B cell (primary cell): ENCODE measurements at regions not wholly inside any gene's neighbourhood (a gene's known extent, or its start where the extent isn't known, plus 50 kb on each side); places are given as distances from the start of the nearest gene placed in this dataset.

Experiments used
- ATAC-seq: fragments of 200-7000 bp; cut with Tn5 transposase; one replicate; pipeline ENCODE4 v1.10.0; 2021; ENCODE audit warnings: low read depth, mild to moderate bottlenecking, moderate number of reproducible peaks, moderate library complexity
- CTCF ChIA-PET: fragments of 350-600 bp; sonication (Branson Sonifier 250); formaldehyde crosslinking; loops from one replicate; lab custom pipeline; 2021; ENCODE audit warnings: antibody characterized with exemption, inconsistent platforms; lab: Charles Lee
- POLR2A ChIA-PET: fragments of 350-600 bp; sonication (Branson Sonifier 250); formaldehyde crosslinking; loops from one replicate; lab custom pipeline; 2021; ENCODE audit warnings: antibody characterized with exemption; lab: Charles Lee
- DNase-seq: peaks from one replicate; pipeline ENCODE4 v3.0.0; 2013
- H2AFZ ChIP-seq: 2 replicates; pipeline ENCODE4 v1.6.1; 2012; ENCODE audit warnings: mild to moderate bottlenecking, low read depth, low read length; ENCODE audit not compliant: insufficient read depth, poor library complexity, severe bottlenecking
- H3K27ac ChIP-seq, 2 donors: 1 replicate in 1 of 2; 2 replicates in 1 of 2; pipeline ENCODE4 v1.5.1; 2012 to 2013; ENCODE audit warnings: low read length in 2 of 2, mild to moderate bottlenecking in 2 of 2, moderate library complexity in 1 of 2
- H3K27me3 ChIP-seq, 4 experiments: fragments of 200-600 bp in 1 of 4; sonication (generic) in 1 of 4; replicated peaks in 1 of 4; 1 replicate in 2 of 4; 2 replicates in 2 of 4; pipeline versions ENCODE4 v1.6.1 to v1.7.0; 2013 to 2016; ENCODE audit warnings: low read length in 3 of 4, mild to moderate bottlenecking in 2 of 4, mixed read lengths in 1 of 4, moderate library complexity in 1 of 4; ENCODE audit not compliant: insufficient read depth in 4 of 4, control insufficient read depth in 3 of 4; ENCODE audit errors: control extremely low read depth in 1 of 4
- H3K36me3 ChIP-seq, 2 experiments: replicated peaks in 1 of 2; 1 replicate in 1 of 2; 2 replicates in 1 of 2; pipeline versions ENCODE4 v1.6.1 to v1.7.1; 2013; ENCODE audit warnings: low read length in 1 of 2; ENCODE audit not compliant: insufficient read depth in 2 of 2, control insufficient read depth in 1 of 2; ENCODE audit errors: control extremely low read depth in 1 of 2, extremely low read depth in 1 of 2
- H3K4me1 ChIP-seq, 2 donors: fragments of 200-600 bp in 1 of 2; sonication (generic) in 1 of 2; 1 replicate in 1 of 2; 2 replicates in 1 of 2; pipeline versions ENCODE4 v1.5.1 to v1.6.1; 2013 to 2017; ENCODE audit warnings: low read length in 2 of 2; ENCODE audit not compliant: control insufficient read depth in 2 of 2, insufficient read depth in 2 of 2
- H3K4me2 ChIP-seq: replicated peaks from 2 replicates; pipeline ENCODE3; 2012; ENCODE audit warnings: mild to moderate bottlenecking, low read depth, low read length; ENCODE audit not compliant: poor library complexity, severe bottlenecking
- H3K4me3 ChIP-seq, 5 experiments: fragments of 200-600 bp in 1 of 5; sonication (generic) in 1 of 5; 1 replicate in 3 of 5; 2 replicates in 2 of 5; pipeline versions ENCODE4 v1.5.1 to v1.7.0; 2011 to 2016; ENCODE audit warnings: low read length in 4 of 5, mild to moderate bottlenecking in 4 of 5, low read depth in 2 of 5, control low read depth in 1 of 5, moderate library complexity in 1 of 5; ENCODE audit not compliant: insufficient read depth in 1 of 5; ENCODE audit errors: control extremely low read depth in 1 of 5, extremely low read depth in 1 of 5
- H3K79me2 ChIP-seq: fragments of 200-600 bp; sonication (generic); one replicate; pipeline ENCODE4 v1.6.0; 2016; ENCODE audit warnings: low read length; ENCODE audit not compliant: control insufficient read depth, insufficient read depth
- H3K9ac ChIP-seq: fragments of 200-600 bp; sonication (generic); 2 replicates; pipeline ENCODE4 v1.6.1; 2017; ENCODE audit warnings: mild to moderate bottlenecking, low read length, moderate library complexity
- H3K9me3 ChIP-seq, 3 donors: one replicate each; pipeline versions ENCODE4 v1.6.1 to v1.7.1; 2013; ENCODE audit warnings: low read length in 2 of 3; ENCODE audit not compliant: control insufficient read depth in 2 of 3, insufficient read depth in 1 of 3; ENCODE audit errors: control extremely low read depth in 1 of 3
- H4K20me1 ChIP-seq: 2 replicates; pipeline ENCODE4 v1.6.0; 2012; ENCODE audit warnings: mild to moderate bottlenecking, low read length; ENCODE audit not compliant: insufficient read depth, control insufficient read depth, poor library complexity, severe bottlenecking
- H3K27ac Mint-ChIP-seq: one replicate; pipeline ENCODE4 v1.8.0; 2021; ENCODE audit warnings: mixed read lengths
- H3K27me3 Mint-ChIP-seq: one replicate; pipeline ENCODE4 v1.8.0; 2021; ENCODE audit warnings: mixed read lengths
- H3K4me1 Mint-ChIP-seq: one replicate; pipeline ENCODE4 v1.8.0; 2021; ENCODE audit warnings: mixed read lengths
- H3K4me3 Mint-ChIP-seq: one replicate; pipeline ENCODE4 v1.8.0; 2021; ENCODE audit warnings: mixed read lengths
- H3K9me3 Mint-ChIP-seq: one replicate; pipeline ENCODE4 v1.8.0; 2022; ENCODE audit warnings: mixed read lengths; ENCODE audit not compliant: insufficient read depth
- CTCF ChIP-seq: fragments of 200-600 bp; IDR thresholded peaks from one replicate; pipeline ENCODE4 v1.8.0; 2022; ENCODE audit warnings: antibody characterized with exemption, mild to moderate bottlenecking
- EZH2 ChIP-seq: IDR thresholded peaks from 2 replicates; pipeline ENCODE4 v1.6.1; 2012; ENCODE audit warnings: borderline replicate concordance, low read depth, mild to moderate bottlenecking, moderate library complexity, low read length; ENCODE audit not compliant: insufficient read depth, poor library complexity, severe bottlenecking
- WGBS: methylation state at CpG from one replicate; pipeline ENCODE4 v1.1.5; 2013; ENCODE audit warnings: missing lambda C conversion rate; ENCODE audit not compliant: insufficient coverage; 5-methylcytosine and 5-hydroxymethylcytosine counted together
- intact Hi-C: fragments of 100-400 bp; cut with micrococcal nuclease; formaldehyde crosslinking; loops from one replicate; pipeline ENCODE4 v1.10.0; 2022

DNA sequence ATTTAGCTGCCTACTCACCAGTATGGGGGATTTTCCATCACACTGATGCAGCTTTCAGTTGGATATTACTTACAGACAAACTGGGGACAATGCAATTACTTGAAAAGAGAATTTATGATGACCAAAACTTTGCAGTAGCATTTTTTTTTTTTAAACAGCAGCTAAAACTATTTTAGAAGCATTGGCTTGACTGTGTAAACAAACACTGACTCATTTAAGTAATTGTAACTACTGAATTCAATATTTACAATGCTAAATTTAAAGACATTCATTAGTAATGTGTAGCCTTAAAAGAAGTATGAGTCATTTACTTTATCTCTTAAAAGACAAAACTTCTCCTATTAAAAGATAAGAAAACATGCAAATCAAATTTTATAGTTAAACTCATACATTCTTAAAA lies 295.9 kb upstream of the FERMT1 start:
- Histone ChIP-seq H2AFZ (no peak overlapping the region), H3K4me1 (no peaks in the 10 kb centered on the region), H3K27me3 (no peaks in the 10 kb centered on the region), H3K9ac (no peak overlapping the region), H3K36me3 (no peaks in the 10 kb centered on the region), H3K4me2 (no peak overlapping the region), H3K4me3 (no peak overlapping the region), H4K20me1 (no peaks in the 10 kb centered on the region), H3K9me3 (no peaks in the 10 kb centered on the region), H3K27ac (no peak overlapping the region), H3K79me2 (no peaks in the 10 kb centered on the region)
- DNase-seq (no peak), ATAC-seq (no peak)
- ChIA-PET CTCF (no interaction called here), POLR2A (no interaction called here)
- no peak overlapping the region for H3K4me3 Mint-ChIP-seq
- no peak overlapping the region for H3K27ac Mint-ChIP-seq
- H3K9me3 Mint-ChIP-seq: no peaks in the 10 kb centered on the region
- no peaks in the 10 kb centered on the region for H3K4me1 Mint-ChIP-seq
- H3K27me3 Mint-ChIP-seq: no peaks in the 10 kb centered on the region
- intact Hi-C loops: no loop called here
- no peak for TF ChIP-seq EZH2
- TF ChIP-seq CTCF: no peak

GRCh38 chr20:6416371-6416770 lies 293.5 kb upstream of the FERMT1 start:
- no peaks in the 10 kb centered on the region for H3K9me3 Mint-ChIP-seq
- ATAC-seq (no peak), DNase-seq (no peak)
- Histone ChIP-seq H3K9ac (no peak overlapping the region), H3K27ac (no peak overlapping the region), H3K36me3 (no peaks in the 10 kb centered on the region), H3K4me2 (no peak overlapping the region), H3K4me3 (no peak overlapping the region), H3K9me3 (no peaks in the 10 kb centered on the region), H2AFZ (no peak overlapping the region), H4K20me1 (no peaks in the 10 kb centered on the region), H3K27me3 (no peaks in the 10 kb centered on the region), H3K79me2 (no peaks in the 10 kb centered on the region), H3K4me1 (no peaks in the 10 kb centered on the region)
- POLR2A ChIA-PET: no interaction called here
- intact Hi-C loops: no loop called here
- no peak for TF ChIP-seq CTCF
- TF ChIP-seq EZH2: no peak
- no peak overlapping the region for H3K27ac Mint-ChIP-seq
- no peaks in the 10 kb centered on the region for H3K4me1 Mint-ChIP-seq
- WGBS: 83% methylated on average over 1 of the region's 2 CpGs
- no peak overlapping the region for H3K4me3 Mint-ChIP-seq
- CTCF ChIA-PET: no interaction called here
- H3K27me3 Mint-ChIP-seq: no peaks in the 10 kb centered on the region
